GM12865 (cell line): ENCODE measurements at regions not wholly inside any gene's neighbourhood (a gene's known extent, or its start where the extent isn't known, plus 50 kb on each side); places are given as distances from the start of the nearest gene placed in this dataset.
"Not testable (repeated sequence)": the region's sequence is repeated elsewhere in the genome, so short reads cannot be mapped to it uniquely, and the experiment has no call there.

ENCODE experiments used
- DNase-seq: peaks from one replicate; pipeline ENCODE4 v3.0.0; 2010; ENCODE audit warnings: low read depth
- H3K4me3 ChIP-seq: 2 replicates; pipeline ENCODE4 v1.5.1; 2011; ENCODE audit warnings: mild to moderate bottlenecking, low read depth, low read length, control low read depth
- TF ChIP-seq, protein P1 (sequence below): IDR thresholded peaks from 2 replicates; pipeline ENCODE4 v1.5.1; 2011; ENCODE audit warnings: low read length, control low read depth, low read depth, inconsistent platforms; ENCODE audit not compliant: insufficient read depth; ENCODE audit errors: missing control alignments

- H3K4me3 ChIP-seq = no peak overlapping the region
- no peak for DNase-seq
- TF ChIP-seq, protein P1, sequence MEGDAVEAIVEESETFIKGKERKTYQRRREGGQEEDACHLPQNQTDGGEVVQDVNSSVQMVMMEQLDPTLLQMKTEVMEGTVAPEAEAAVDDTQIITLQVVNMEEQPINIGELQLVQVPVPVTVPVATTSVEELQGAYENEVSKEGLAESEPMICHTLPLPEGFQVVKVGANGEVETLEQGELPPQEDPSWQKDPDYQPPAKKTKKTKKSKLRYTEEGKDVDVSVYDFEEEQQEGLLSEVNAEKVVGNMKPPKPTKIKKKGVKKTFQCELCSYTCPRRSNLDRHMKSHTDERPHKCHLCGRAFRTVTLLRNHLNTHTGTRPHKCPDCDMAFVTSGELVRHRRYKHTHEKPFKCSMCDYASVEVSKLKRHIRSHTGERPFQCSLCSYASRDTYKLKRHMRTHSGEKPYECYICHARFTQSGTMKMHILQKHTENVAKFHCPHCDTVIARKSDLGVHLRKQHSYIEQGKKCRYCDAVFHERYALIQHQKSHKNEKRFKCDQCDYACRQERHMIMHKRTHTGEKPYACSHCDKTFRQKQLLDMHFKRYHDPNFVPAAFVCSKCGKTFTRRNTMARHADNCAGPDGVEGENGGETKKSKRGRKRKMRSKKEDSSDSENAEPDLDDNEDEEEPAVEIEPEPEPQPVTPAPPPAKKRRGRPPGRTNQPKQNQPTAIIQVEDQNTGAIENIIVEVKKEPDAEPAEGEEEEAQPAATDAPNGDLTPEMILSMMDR = no peak
These were observed 68.3 kb upstream of the ACTRT2 start for GRCh38 chr1:2952992-2953391.

DNA sequence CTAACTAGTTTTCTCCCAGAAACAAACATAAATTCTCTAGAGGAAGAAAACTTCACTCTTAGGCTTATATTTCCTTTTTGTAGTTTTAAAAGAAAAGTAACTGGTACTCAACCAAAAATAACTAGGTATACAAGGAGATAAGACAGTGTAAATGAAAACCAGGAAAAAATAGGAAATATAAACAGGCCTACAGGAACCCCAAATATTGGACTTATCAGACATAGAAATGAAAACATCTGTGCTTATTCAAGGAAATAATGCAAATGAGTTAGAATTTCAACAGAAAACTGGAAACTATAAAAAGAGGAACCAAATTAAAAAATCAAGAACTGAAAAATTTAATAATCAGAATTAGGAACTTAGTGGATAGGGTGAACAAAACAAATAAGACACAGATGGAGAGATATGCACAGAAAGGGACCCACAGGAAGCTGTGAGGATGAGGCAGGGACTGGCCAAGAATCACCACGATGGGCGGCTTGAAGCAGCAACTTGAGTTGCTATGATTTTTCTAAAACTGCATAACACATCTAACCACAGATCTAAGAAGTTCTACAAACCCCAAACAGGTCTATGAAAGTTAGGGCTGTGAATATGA lies 67.5 kb upstream of the ACTRT2 start:
- DNase-seq = no peak
- no peak overlapping the region for H3K4me3 ChIP-seq
- TF ChIP-seq, protein P1 = no peak

- DNase-seq = no peak
- H3K4me3 ChIP-seq = no peak overlapping the region
- TF ChIP-seq, protein P1 = no peak
These were observed 65.6 kb upstream of the ACTRT2 start for GRCh38 chr1:2955652-2956051.

DNA sequence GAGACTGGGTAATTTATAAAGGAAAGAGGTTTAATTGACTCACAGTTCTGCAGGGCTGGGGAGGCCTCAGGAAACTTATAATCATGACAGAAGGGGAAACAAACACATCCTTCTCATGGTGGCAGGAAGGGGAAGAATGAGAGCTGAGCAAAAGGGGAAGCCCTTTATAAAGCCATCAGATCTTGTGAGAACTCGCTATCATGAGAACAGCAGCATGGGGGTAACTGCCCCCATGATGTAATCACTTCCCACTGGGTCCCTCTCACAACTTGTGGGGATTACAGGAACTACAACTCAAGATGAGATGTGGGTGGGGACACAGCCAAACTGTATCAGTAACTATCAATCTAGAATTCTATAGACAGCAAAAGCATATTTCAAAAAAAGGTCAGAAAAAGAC lies 64.7 kb upstream of the ACTRT2 start:
- DNase-seq = no peak
- TF ChIP-seq, protein P1 = no peak
- no peak overlapping the region for H3K4me3 ChIP-seq

- TF ChIP-seq, protein P1 = no peak
- DNase-seq = no peak
- no peak overlapping the region for H3K4me3 ChIP-seq
These were observed 63.9 kb upstream of the ACTRT2 start for GRCh38 chr1:2957329-2957728.

- not testable (repeated sequence) for H3K4me3 ChIP-seq, DNase-seq
These were observed 61.4 kb upstream of the ACTRT2 start for GRCh38 chr1:2959881-2960280.

GRCh38 chr1:2961081-2961480 lies 60.2 kb upstream of the ACTRT2 start:
- no peak for DNase-seq
- H3K4me3 ChIP-seq = no peak overlapping the region
- TF ChIP-seq, protein P1 = no peak
